ENCODE measurements at regions not wholly inside any gene's neighbourhood (a gene's known extent, or its start where the extent isn't known, plus 50 kb on each side); places are given as distances from the start of the nearest gene placed in this dataset.

GRCh38 chr7:35520810-35521625 lies 173.9 kb downstream of the HERPUD2 start:
- TF ChIP-seq POLR2A (IDR thresholded peaks at IDR 0.05; ENCODE audit: low read depth, low read length), result no peak
- no peak for TF ChIP-seq POLR2AphosphoS5 (IDR thresholded peaks at IDR 0.05; ENCODE audit: low read depth, low read length)
